ENCODE measurements at regions not wholly inside any gene's neighbourhood (a gene's known extent, or its start where the extent isn't known, plus 50 kb on each side); places are given as distances from the start of the nearest gene placed in this dataset.

DNA sequence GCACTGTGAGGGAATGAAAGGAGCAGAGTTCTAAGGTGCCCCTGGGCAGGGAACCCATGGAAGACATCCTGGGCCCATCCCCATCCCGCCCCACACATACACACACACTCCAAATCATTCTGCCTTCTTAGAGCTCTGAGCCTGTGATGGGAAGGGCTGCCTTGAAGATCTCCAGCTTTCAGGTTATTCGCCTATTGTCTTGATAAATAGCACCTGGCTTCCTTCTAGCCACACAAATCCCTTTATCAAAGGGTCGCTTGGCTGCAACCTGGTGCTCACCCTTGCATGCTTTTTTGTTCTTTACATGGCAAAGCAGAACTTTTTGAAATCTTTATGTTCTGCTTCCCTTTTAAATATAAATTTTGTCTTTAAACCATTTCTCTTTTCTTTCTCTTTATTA is 112.2 kb upstream of the TMTC1 start (continued):
- TF ChIP-seq, protein P1, sequence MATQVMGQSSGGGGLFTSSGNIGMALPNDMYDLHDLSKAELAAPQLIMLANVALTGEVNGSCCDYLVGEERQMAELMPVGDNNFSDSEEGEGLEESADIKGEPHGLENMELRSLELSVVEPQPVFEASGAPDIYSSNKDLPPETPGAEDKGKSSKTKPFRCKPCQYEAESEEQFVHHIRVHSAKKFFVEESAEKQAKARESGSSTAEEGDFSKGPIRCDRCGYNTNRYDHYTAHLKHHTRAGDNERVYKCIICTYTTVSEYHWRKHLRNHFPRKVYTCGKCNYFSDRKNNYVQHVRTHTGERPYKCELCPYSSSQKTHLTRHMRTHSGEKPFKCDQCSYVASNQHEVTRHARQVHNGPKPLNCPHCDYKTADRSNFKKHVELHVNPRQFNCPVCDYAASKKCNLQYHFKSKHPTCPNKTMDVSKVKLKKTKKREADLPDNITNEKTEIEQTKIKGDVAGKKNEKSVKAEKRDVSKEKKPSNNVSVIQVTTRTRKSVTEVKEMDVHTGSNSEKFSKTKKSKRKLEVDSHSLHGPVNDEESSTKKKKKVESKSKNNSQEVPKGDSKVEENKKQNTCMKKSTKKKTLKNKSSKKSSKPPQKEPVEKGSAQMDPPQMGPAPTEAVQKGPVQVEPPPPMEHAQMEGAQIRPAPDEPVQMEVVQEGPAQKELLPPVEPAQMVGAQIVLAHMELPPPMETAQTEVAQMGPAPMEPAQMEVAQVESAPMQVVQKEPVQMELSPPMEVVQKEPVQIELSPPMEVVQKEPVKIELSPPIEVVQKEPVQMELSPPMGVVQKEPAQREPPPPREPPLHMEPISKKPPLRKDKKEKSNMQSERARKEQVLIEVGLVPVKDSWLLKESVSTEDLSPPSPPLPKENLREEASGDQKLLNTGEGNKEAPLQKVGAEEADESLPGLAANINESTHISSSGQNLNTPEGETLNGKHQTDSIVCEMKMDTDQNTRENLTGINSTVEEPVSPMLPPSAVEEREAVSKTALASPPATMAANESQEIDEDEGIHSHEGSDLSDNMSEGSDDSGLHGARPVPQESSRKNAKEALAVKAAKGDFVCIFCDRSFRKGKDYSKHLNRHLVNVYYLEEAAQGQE (IDR thresholded peaks at IDR 0.05): no peak

DNA sequence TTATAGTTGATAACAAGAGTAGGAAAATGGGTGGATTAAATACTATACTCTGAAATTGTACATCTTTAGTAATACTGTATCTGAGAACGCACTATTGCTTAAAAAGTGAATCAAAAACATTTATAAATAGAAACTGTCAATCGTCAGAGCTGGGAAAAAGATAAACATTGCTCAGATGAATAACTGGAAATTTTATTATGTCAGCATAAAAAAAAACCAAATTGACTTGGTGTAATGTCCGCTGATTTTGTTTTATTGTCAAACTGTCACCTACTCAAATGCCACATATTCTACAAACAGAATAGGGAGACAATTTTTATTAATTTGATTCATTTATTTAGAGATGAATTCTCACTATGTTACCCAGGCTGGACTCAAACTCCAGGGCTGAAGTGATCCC is 109.3 kb upstream of the TMTC1 start:
- TF ChIP-seq MAFK (IDR thresholded peaks at IDR 0.05; ENCODE audit: partially characterized antibody) (peak; percentile 58), HMGXB4 (CRISPR knock-in tag; IDR thresholded peaks at IDR 0.05; ENCODE audit: borderline replicate concordance) (no peak), ZC3H11A (IDR thresholded peaks at IDR 0.05) (no peak)
- TF ChIP-seq, protein P2, sequence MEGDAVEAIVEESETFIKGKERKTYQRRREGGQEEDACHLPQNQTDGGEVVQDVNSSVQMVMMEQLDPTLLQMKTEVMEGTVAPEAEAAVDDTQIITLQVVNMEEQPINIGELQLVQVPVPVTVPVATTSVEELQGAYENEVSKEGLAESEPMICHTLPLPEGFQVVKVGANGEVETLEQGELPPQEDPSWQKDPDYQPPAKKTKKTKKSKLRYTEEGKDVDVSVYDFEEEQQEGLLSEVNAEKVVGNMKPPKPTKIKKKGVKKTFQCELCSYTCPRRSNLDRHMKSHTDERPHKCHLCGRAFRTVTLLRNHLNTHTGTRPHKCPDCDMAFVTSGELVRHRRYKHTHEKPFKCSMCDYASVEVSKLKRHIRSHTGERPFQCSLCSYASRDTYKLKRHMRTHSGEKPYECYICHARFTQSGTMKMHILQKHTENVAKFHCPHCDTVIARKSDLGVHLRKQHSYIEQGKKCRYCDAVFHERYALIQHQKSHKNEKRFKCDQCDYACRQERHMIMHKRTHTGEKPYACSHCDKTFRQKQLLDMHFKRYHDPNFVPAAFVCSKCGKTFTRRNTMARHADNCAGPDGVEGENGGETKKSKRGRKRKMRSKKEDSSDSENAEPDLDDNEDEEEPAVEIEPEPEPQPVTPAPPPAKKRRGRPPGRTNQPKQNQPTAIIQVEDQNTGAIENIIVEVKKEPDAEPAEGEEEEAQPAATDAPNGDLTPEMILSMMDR (IDR thresholded peaks at IDR 0.05): no peak
- 5% methylated on average over 3 of the region's 3 CpGs for WGBS (ENCODE audit: missing lambda C conversion rate)
- no peak for ATAC-seq

GRCh38 chr12:29891792-29892191 is 108.0 kb upstream of the TMTC1 start:
- DNase-seq (ENCODE audit: low read depth in 1 of 2, low spot score in 1 of 2) (no peak), ATAC-seq (no peak), FAIRE-seq (no peak)
- Histone ChIP-seq H3K9me3 (no peaks in the 10 kb centered on the region), H3K27ac (no peak overlapping the region), H3K4me3 (no peak overlapping the region), H3K4me1 (no peaks in the 10 kb centered on the region), H3K4me2 (no peak overlapping the region)
- POLR2A ChIA-PET: no interaction called here
- CTCF ChIA-PET: no interaction called here
- whole genome bisulfite sequencing (ENCODE audit: missing lambda C conversion rate): 6% methylated on average over 3 of the region's 3 CpGs
- peak; percentile 70 for TF ChIP-seq MAFK (IDR thresholded peaks at IDR 0.05; ENCODE audit: partially characterized antibody)
- no peak for TF ChIP-seq KDM1A (IDR thresholded peaks at IDR 0.05; ENCODE audit: low read depth)
- no peak for TF ChIP-seq NFE2L2 (conservative IDR thresholded peaks at IDR 0.05; ENCODE audit: low read length)
- no peak for TF ChIP-seq CHD2 (IDR thresholded peaks at IDR 0.05; ENCODE audit: low read length, partially characterized antibody)
- TF ChIP-seq RARB (CRISPR knock-in tag; IDR thresholded peaks at IDR 0.05): no peak

More for the DNA sequence above, 109.3 kb upstream of the TMTC1 start:
- DNase-seq (ENCODE audit: low read depth in 1 of 2, low spot score in 1 of 2): no peak
- Histone ChIP-seq H3K4me2 (no peak overlapping the region), H3K9me3 (no peaks in the 10 kb centered on the region), H3K27ac (no peak overlapping the region), H3K4me1 (no peaks in the 10 kb centered on the region), H3K4me3 (no peak overlapping the region)
- POLR2A ChIA-PET: no interaction called here
- no peak for FAIRE-seq
- CTCF ChIA-PET: no interaction called here

DNA sequence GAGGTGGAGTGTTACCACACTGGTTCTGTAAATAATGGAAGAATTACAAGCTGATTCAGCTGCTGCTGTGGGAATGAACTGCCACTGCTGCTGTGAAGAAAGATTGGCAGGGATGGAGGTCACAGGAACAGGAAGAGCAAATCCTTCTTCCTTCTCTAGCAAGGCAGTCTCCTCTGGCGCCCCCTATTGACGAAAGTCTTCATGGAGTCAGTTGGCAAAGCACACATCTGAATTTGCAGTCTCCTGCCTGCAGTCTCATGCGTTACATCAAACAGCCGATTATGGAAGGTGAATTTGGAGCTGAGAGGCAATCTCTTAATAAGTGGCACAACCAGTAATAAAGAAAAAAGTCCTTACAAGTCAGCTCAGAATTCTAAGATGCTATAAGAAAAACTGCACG is 106.0 kb upstream of the TMTC1 start:
- WGBS (ENCODE audit: missing lambda C conversion rate): 9% methylated on average over 5 of the region's 5 CpGs

More for the DNA sequence above, 106.0 kb upstream of the TMTC1 start:
- no peak for TF ChIP-seq RAD21 (conservative IDR thresholded peaks at IDR 0.05 in 1 of 2, IDR thresholded peaks at IDR 0.05 in 1 of 2)
- TF ChIP-seq ZC3H11A (IDR thresholded peaks at IDR 0.05): no peak
- no peak for TF ChIP-seq CHD4 (IDR thresholded peaks at IDR 0.05; ENCODE audit: borderline replicate concordance)
- no peak for TF ChIP-seq RFX5 (IDR thresholded peaks at IDR 0.05)
- no peak for TF ChIP-seq GATA3 (IDR thresholded peaks at IDR 0.05; ENCODE audit: borderline replicate concordance)
- TF ChIP-seq TP53 (CRISPR knock-in tag; IDR thresholded peaks at IDR 0.05): no peak
- DNase-seq (ENCODE audit: low read depth in 1 of 2, low spot score in 1 of 2) (peak in 1 of 2 experiments; percentile 39), ATAC-seq (no peak), FAIRE-seq (no peak)
- Histone ChIP-seq H3K4me3 (no peak overlapping the region), H3K27ac (no peak overlapping the region), H3K4me2 (no peak overlapping the region), H3K9me3 (no peaks in the 10 kb centered on the region), H3K4me1 (no peaks in the 10 kb centered on the region)
- ChIA-PET POLR2A (no interaction called here), CTCF (interaction anchor here (1.2 to 1.5 kb wide), 2 partner anchors 10 kb away, joined by 3 to 4 read pairs; no protein-coding TSS in a partner anchor)

Measured in A549 (cell line).